Superior temporal gyrus (tissue), 1 donor: ENCODE measurements at regions not wholly inside any gene's neighbourhood (a gene's known extent, or its start where the extent isn't known, plus 50 kb on each side); places are given as distances from the start of the nearest gene placed in this dataset.

ENCODE experiments used
- DNase-seq: peaks from one replicate; pipeline ENCODE4 v3.0.0-alpha.2; 2016; ENCODE audit errors: extremely low spot score

DNA sequence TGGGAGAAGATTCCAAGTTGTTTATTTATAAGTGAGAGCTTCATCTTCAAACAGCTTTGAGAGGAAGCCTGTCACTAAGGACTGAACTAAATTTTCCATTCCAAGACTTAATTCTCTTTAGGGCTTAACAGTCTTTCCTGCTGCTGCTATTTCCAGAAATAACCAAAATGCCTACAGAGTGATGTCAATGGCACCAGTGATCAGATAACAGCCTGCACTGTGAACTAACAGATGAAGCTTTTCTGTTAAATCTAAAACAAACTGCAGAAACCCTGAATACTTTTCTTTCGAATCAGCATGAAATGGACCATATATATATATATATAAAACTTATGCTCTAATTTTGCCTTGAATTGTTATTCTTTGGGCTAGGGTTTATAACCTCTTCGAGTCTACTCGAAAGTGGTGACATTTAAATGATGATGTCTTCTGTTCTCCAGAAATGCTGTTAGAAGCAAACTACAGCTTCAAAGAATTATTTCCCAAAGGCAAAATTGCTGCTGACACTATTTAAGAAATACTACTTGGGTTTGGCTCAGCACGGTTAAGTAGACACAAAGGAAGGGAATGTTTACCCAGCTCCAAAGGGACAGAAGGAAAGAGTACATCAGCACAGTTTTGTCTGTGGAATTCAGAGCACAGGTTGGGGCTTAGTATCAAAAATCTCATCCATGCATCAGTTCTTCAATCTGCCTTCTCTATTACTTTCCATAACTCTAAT, 238.5 kb upstream of the LRRN1 start:
- no peak for DNase-seq

DNA sequence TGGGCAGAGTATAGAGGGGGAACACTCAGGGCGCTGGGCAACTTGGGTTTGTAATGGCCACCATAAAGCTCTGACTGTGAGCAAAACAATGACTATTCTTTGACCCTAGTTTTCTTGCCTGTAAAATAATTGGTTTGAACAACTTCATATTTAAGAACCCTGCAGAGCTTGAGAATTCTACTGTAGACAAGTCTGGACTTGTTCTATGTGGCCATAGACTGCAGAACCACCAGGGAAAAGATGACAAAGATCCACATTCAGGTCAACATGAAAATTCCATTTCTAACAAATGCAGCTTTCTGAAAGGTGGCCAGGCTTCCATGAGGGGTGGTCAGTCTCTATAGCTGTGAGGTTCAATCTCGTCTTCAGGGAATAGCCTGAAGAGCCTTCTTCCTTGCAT, 239.4 kb upstream of the LRRN1 start:
- no peak for DNase-seq

DNA sequence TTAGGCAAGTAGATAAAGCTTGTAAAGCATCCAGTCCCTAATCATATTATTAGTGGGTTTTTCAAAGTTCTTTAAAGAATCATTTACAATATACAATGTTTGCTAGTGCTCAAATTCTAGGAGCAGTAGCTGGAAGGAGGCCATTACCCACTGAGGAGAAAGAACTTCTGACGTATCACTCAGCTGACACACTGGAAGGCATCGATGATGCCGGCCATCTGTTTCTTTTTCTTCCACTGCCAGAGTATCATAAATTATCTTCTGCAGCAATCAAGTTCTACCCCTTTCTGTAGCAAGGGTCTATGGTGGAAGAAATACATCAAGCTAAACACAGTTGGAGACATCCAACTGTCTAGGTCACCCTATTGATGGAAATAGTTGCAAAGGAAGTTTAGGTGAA, 243.2 kb upstream of the LRRN1 start:
- no peak for DNase-seq

DNA sequence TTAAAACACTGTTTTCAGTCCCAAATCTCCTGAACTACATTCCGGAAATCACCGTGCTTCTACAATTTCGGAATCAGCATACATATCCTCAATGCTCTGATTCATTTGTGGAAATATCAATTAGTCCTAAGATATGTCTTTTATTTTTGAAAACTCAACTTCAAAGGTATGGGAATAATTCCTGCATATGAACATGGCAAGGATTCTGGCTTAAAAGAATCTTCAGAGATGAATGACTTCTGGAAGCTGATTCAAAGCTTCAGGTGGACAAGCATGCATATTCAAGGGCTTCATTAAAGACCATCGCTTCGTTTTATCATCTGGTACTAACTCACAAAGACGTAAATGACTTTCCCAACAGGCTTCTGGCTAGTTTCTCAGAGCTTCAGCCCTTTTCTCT, 246.0 kb upstream of the LRRN1 start:
- no peak for DNase-seq

DNA sequence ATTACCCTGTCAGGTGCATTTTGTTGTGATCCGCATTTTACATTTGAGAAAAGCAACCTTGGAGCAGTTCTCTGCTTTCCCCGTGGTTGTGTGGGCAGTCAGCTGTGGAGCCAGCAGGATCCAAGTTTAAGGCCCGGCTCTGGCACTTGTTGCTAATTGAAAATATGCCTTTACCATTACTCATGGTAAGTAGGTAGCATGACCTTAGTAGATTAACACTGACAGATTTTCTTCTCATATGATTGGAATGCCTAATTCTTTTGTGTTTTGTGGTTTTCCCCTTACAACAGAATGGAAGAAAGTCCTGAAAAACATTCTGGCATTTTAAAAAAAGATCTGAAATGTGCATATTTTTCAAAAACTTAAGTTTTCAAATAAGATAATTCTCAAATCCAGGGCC, 246.5 kb upstream of the LRRN1 start:
- no peak for DNase-seq

DNA sequence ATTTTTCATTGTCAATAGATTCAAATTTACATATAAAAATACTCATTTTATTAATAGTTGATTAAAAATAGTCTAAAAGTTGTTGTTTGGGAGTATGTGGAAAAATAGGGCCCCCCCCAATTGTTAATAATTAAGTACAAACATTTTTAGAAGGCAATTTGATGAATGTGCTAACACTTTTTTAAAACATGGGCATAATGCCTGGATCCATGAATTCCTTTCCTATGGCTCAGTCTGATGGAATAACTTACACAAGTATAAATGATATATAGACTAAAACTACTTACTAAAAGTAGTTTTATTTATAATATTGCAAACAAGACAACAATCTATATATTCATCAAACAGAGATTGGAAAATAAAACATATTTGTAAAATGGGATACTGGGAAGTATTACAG, 247.2 kb upstream of the LRRN1 start:
- no peak for DNase-seq

DNA sequence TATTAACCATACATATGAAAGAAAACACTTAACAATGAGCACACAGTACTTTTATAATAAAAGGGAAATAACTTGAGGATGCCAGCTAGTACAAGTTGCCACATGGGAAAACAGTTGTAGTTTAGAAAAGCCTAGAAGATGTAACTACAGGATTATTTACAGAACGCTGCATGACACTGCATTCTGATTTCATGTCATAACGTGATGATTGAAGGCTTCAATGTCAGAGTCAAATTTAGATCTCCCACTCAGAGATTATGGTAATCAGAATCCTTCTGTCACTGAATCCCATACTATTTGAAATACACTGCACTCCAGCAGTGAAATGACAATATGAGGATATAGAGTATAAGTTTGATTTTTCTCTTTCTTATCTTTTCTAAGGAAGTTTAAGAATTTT, 253.9 kb upstream of the LRRN1 start:
- DNase-seq = no peak

DNA sequence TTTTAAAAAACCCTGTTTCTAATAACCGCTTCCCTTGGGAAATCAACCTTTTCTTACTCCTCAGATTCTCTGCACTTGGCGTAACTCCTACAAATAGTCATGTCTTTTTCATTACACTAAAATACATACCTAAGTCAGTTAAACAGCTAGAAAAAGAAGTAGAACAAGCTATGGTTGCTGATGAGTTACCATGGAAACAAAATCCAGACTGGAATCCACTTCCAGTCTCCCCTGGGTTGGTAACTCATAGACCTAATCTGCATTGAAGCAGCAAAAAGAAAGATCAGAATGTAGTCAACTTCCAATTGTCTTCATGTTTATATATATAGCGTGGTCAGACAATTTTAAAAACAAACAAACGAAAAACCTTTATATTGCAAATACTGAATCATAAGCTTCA, 260.8 kb upstream of the LRRN1 start:
- DNase-seq = no peak

DNA sequence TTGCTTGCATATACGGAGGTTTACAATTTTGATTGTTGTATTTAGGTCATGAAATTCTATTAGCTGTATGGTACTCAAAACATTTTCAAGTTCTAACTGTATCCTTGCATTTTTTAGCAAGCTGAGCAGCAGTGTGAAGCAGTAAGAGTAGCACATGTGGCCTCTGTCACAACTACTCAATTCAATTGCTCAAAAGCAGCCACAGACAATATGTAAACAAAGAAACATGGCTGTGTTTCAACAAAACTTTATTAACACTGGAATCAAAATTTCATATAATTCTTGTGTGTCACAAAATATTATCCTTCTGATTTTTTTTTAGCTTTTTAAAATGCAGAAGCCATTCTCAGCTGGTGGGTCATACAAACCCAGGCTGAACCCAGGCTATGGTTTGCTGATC, 266.7 kb upstream of the LRRN1 start:
- no peak for DNase-seq

DNA sequence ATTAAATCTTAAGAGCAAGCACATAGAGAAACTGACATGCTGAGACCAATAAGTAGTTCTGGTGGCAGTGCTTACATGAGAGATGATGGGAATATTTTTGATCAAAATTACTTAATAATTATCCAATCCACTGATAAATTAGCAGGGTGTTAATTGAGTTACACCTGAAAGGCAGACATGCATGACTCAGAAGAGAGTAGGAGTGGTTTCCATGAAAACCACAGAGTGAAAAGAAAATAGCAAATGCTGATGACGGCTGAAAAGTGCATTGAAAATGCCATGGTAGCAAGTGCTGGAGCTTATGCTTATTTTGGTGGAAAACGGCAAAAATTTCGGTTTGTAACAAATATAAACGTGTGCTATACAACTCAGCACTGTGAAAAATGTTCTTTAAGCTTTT, 267.8 kb upstream of the LRRN1 start:
- DNase-seq = no peak

DNA sequence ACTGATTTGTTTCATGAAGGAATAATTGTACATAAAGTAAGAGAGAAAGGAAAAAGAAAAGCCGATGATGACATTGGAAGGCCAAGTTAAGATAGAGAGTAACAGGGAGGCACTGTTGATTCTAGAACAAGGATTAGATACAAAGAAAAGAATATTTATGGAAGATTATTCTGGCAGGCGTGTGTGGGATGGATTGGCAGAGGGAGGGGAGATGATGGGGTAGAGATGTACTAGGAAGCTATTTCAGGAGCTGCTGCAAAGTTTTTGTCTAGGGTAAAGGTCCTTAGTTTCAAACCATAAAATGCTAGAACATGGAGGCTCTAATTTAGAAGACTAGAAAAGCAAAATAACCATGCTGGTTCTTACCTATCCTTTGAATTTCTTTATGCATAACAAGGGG, 280.0 kb upstream of the LRRN1 start:
- DNase-seq = no peak

DNA sequence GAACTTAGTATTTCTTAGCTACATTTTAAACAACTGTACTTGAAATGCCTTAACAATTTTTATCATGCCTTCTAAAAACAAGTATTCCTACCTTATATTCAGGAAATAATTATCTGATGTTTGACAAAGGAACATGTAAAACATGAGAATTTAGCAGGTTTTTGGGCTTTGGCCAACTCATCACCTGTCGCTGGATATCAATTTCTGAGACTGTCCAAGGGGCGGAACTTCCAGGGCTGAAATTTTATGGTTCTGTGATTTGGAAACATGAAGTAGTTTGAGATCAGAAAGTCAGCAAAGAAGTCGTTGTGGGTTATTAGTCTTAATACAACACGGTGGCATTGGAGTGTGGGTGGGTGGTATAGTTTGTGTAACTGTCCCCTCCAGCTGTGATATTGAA, 282.2 kb upstream of the LRRN1 start:
- no peak for DNase-seq

DNA sequence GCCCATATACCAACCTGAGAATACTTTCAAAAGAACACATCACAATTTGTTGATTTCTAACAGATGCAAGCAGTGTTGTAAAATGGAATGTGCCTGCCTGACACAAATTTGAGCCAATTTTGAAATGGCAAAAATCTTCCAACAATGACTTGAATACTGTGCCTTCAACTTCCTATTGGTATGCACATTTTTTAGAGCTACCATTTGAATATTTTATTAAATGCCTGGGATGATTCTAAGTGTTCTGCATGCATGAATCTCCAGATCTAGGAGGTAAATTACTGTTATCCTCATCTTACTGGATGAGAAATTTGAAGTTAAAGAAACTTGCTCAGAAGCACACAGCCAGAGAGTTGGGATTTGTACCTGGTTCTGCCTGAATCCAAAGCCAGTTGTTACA, 282.8 kb upstream of the LRRN1 start:
- no peak for DNase-seq

DNA sequence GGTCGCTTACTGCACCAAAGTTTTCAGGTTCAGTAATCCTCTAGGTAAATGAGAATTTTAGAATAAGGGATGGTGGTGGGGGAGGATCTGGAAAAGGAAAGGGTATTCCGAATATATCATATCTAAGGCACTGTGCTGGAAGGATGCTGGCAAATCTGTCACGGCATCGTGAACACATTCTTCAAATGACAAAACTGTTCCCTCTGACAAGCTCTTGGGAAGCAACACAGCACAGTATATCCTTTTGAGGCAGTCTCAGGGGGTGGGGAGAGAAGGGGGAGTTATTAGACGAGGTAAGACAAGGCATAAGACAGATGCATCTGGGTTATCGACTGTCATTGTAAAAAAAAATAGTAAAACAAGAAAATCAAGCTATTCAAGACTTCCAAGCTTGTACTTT, 289.6 kb upstream of the LRRN1 start:
- no peak for DNase-seq

DNA sequence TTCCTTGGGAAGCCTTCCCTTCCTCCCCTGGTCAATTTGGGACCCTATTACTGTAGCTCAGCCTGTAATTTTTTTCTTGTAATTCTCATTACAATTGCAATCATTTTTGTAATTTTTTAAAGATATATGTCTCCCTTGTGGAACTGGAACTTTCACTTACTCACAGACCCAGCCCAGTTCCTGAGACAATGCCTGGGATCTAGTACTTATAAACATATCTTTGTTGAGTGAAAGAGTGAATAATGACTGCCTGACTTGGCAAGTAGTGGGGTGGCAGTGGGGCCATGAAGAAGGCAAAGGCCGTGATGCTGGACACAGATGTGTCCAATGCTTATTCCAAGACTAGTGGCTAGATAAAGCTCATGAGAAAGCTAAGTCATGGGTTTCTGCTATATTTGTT, 294.5 kb upstream of the LRRN1 start:
- DNase-seq = no peak

DNA sequence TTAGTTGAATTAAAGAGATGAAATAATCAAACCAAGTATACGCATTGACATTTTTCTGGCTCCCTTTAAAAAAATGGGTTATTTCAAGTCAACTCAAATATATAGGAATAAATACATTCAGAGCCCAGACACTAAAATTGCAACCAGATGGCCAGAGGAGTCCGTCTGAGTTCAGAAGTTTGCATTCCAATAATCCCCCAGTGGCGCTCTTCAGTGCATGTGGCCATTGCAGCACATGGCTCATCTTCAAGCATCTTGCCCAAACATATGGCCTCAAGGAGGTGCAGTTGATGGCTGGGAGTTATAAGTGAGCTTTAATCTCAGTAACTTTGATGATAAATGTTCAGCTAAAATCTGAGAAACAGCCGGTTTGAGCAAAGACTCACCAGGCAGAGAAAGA, 295.8 kb upstream of the LRRN1 start:
- no peak for DNase-seq

DNA sequence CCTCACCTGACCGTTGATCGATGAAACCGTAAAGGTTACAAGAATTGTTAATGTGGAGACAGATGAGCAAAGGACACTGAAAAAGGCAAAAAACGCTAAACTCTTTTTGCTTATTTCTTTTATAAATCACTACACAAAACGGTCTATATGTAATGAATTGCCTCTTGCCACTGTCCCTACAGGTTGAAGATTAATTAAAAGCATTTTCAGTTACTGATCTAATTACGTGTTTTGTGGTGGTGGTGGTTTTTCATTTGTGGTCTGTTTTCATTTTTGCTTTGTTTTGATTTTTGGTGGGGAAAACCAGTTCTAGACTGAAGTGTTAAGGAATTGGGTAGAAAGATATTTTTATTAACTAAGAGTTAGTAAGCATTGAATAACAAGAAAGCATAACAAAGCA, 299.2 kb upstream of the LRRN1 start:
- DNase-seq = no peak

DNA sequence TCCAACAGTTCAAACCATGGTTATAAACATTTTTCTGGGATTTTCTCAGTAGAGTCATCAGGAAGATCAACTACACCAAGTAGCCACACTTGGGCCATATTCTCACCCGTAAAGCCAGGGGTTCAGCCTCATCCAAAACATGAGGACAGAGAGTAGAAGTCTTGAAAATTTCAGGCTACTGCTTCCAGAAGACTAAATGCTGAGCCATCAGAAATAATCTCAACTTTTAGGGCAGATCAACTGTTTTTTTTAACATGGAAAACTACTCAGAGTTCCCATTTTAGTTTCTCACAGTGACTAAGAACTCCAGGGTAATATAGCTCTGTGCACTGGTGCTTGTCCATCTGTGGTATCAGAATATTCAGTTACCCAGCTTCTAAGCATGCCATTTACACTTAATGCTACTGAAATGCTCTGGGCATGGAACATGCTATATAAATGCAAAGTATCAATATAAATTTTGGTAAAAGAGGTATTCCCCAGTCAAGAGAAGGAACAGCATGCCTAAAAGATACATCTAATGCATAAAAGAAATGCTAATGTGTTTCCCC, 300.1 kb upstream of the LRRN1 start:
- DNase-seq = no peak

DNA sequence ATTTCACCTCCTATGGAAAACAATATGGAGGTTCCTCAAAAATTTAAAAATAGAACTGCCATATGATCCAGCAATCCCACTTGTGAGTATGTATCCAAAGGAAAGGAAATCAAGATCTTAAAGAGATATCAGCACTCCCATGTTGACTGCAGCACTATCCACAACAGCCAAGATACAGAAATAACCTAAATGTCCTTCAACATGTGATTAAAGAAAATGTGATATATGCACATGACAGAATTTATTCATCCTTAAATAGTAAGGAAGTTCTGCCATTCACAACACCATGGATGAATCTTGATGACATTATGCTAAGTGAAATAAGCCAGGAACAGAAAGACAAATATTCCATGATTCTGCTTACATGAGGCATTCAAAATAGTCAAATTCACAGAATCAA, 303.6 kb upstream of the LRRN1 start:
- DNase-seq = no peak

DNA sequence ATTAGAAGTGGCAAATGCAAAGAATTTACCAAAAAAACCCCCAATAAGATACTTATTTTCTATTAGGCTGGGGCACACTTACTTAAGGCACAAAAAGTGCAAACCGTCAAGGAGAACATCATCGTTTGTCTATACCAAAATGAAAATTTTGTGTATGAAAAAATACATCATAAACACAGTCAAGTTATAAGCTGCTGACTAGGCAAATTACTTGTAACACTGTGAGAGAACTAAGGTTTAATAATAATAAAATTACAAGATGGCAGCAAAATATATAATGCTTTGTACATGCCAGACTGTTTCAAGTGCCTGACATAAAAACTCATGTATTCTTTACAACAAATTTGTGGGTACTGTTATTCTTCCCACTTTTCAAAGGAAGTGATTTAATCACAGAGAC, 297.2 kb upstream of the CRBN start:
- no peak for DNase-seq

DNA sequence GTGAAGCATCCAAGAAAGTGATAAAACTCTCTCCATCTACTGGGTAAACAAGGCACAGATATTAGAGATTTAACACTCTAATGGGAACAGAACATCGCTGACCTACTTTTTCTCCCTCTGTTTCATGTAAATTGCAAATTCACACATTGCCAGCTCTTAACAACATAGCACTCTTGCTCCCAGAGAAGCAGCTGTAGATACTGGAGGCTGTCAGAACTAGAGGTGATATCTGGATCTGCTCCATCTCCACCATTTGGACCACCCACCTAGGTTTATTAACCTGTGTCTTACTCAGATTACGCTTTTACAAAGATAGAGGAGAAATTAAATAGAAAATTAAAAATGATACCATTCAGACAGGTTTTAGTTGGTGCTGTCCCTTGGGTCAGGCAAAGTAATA, 289.1 kb upstream of the CRBN start:
- no peak for DNase-seq

DNA sequence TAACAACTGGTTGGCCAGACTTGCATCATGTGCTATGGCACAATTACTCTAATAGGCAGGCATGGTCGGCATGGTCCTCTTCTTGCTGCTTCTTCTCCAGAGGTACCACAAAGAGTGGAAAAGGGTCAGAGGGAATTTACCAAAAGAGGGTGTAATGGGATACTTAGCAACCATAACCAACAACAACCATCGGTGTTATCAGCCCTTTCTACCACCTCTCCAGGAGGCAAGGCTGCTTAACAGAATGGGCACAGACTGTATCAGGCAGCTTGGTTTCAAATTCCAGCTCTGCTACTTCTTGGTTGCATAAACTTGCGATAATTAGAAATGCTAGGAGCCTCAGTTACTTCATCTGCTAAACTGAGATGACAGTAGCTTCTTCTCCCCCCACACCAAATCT, 284.6 kb upstream of the CRBN start:
- DNase-seq = no peak

DNA sequence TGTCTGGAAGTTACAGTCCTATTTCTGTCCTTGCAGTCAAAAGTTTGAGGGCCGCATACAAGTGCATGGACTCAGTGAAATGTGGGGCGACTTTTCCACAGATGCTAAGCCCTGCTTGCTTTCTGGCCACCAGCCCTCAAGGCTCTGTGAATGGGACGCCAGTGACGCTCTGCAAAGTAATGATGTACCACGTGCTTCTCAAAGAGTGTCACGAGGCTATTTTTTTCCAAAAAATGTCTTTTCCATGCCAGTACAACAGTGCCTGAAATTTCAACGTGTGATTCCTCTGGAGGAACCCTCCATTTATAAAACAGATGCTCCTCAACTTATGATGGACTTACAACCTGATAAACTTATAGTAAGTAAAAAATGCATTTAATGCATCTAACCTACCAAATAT, 281.8 kb upstream of the CRBN start:
- DNase-seq = no peak

DNA sequence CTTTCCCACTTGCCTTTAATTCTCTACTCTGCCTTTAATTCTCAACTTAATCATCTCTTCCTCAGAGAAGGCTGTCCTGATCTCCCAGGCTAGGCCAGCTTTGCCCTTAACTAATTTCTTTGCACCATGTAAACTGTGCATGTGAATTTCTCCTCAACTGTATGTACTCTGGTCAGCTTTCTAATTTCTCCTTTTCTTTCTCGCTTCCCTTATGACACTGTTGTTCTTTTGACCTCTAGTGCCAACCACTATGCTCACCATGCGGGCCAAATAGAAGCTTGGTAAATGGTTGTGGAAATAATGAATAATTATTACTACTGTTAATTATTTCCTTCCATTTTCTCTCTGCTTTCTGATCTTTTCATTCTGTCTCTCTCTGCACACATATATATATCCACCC, 269.0 kb upstream of the CRBN start:
- DNase-seq = no peak
